GM12872 (cell line): ENCODE measurements at regions not wholly inside any gene's neighbourhood (a gene's known extent, or its start where the extent isn't known, plus 50 kb on each side); places are given as distances from the start of the nearest gene placed in this dataset.

Experiments used
- CTCF ChIP-seq: IDR thresholded peaks from 3 replicates; pipeline ENCODE4 v1.5.1; 2011; ENCODE audit warnings: low read depth, mild to moderate bottlenecking, low read length, moderate library complexity; ENCODE audit not compliant: insufficient read depth

DNA sequence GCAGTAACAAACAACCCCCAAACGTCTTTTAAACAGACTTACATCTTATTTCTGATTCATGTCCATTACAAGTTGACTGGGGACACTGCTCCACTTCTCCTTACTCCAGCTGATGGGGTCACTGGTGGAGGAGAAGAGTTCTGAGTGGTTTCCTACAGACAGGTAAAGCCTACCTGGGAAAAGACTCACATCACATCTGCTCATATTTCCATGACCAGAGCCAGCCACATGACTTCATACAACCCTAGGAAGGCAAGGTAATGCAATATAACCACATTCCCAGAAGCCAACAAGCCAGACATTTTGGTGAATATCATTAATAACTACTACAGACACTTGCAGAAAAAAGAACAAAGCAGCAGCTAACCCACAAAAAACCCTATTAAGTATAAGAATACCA is 90.5 kb upstream of the IRX6 start:
- no peak for TF ChIP-seq CTCF

- TF ChIP-seq CTCF, result no peak
These were observed 87.3 kb upstream of the IRX6 start for GRCh38 chr16:55236655-55237054.

GRCh38 chr16:55239723-55240122 is 84.3 kb upstream of the IRX6 start:
- TF ChIP-seq CTCF, result no peak

DNA sequence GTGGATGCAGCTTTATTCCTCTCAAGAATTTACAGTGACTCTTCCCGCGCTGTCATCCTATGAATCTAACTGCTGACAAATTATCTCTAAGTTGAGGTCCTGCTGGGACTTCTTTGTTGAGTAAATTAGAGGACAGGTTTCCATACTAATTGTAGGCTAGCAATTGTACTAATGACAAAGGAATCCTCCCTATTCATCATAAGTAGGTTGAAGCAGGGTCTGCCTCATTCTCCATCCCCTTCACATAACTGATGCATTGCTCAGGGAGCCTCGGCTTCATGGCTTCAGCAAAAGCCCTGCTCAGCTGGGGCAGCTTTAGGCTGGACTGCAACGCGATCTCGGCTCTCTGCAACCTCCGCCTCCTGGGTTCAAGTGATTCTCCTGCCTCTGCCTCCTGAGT is 83.1 kb upstream of the IRX6 start:
- TF ChIP-seq CTCF, result no peak

DNA sequence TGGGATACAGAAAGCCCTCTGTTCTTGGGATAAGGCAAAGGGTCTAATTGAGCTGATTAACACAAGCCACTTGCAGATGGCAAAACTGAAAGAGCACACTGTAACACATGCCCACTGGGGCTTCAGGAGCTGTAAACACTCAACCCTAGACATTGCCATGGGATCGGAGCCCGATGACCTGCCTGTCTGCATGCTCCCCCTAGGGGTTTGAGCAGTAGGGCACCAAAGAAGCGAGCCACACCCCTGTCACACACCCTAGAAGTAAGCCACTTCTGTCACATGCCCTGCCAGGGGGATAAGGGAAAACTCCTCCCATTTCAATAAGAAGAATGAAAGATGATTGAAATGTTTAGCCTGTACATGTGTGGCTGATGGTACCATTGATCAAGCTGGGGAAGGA is 81.3 kb upstream of the IRX6 start:
- no peak for TF ChIP-seq CTCF

GRCh38 chr16:55248058-55248457 is 75.9 kb upstream of the IRX6 start:
- TF ChIP-seq CTCF, result no peak

GRCh38 chr16:55248494-55248893 is 75.5 kb upstream of the IRX6 start:
- no peak for TF ChIP-seq CTCF

DNA sequence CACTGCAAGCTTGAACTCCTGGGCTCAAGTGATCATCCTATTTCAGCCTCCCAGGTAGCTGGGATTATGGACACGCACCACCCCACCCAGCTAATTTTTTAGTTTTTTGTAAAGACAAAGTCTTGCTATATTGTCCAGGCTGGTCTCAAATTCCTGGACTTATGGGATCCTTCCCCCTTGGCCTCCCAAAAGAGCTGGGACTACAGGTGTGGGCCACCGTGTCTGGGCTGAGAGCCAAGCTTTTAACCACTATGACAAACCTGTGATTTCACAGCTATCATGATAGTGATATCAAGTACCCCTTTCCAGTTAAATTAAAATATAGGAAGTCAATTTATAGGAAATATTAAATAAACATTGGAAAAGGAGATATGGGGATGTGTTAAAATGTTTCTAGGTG is 74.6 kb upstream of the IRX6 start:
- no peak for TF ChIP-seq CTCF
